MM.1S (cell line): ENCODE measurements at regions not wholly inside any gene's neighbourhood (a gene's known extent, or its start where the extent isn't known, plus 50 kb on each side); places are given as distances from the start of the nearest gene placed in this dataset.
"Not testable (repeated sequence)": the region's sequence is repeated elsewhere in the genome, so short reads cannot be mapped to it uniquely, and the experiment has no call there.

Experiments used
- DNase-seq: peaks from one replicate; pipeline ENCODE4 v3.0.0-alpha.2; 2015
- H2AFZ ChIP-seq: fragments of 300-600 bp; sonication (generic); 2 replicates; pipeline ENCODE4 v1.6.0; 2016; ENCODE audit warnings: antibody characterized with exemption, low read length
- H3F3A ChIP-seq: fragments of 300-600 bp; sonication (generic); 2 replicates; pipeline ENCODE4 v1.6.1; 2016; ENCODE audit warnings: mild to moderate bottlenecking, antibody characterized with exemption, low read length, moderate library complexity, mixed read lengths; ENCODE audit not compliant: insufficient read depth
- H3K27ac ChIP-seq: fragments of 300-600 bp; sonication (generic); 2 replicates; pipeline ENCODE4 v1.5.1; 2016; ENCODE audit warnings: mild to moderate bottlenecking, low read length
- H3K27me3 ChIP-seq: fragments of 300-600 bp; sonication (generic); replicated peaks from 2 replicates; pipeline ENCODE4 v1.6.0; 2016; ENCODE audit warnings: low read length; ENCODE audit not compliant: insufficient read depth
- H3K36me3 ChIP-seq: fragments of 300-600 bp; sonication (generic); replicated peaks from 2 replicates; pipeline ENCODE4 v1.6.1; 2016; ENCODE audit warnings: mild to moderate bottlenecking, low read length, mixed read lengths; ENCODE audit not compliant: insufficient read depth
- H3K4me1 ChIP-seq: fragments of 300-600 bp; sonication (generic); 2 replicates; pipeline ENCODE4 v1.6.1; 2016; ENCODE audit warnings: low read length, mixed read lengths
- H3K4me2 ChIP-seq: fragments of 300-600 bp; sonication (generic); 2 replicates; pipeline ENCODE4 v1.6.0; 2016; ENCODE audit warnings: low read depth, low read length
- H3K4me3 ChIP-seq: fragments of 300-600 bp; sonication (generic); 2 replicates; pipeline ENCODE4 v1.5.1; 2016; ENCODE audit warnings: low read length, mixed read lengths
- H3K79me2 ChIP-seq: fragments of 300-600 bp; sonication (generic); 2 replicates; pipeline ENCODE4 v1.6.1; 2016; ENCODE audit warnings: mixed run types, low read length, mixed read lengths
- H3K9ac ChIP-seq: fragments of 300-600 bp; sonication (generic); 2 replicates; pipeline ENCODE4 v1.6.1; 2016; ENCODE audit warnings: low read length, mixed read lengths
- H3K9me2 ChIP-seq: fragments of 300-600 bp; sonication (generic); replicated peaks from 2 replicates; pipeline ENCODE4 v1.6.1; 2016; ENCODE audit warnings: mild to moderate bottlenecking, low read length, mixed read lengths; ENCODE audit not compliant: insufficient read depth
- H3K9me3 ChIP-seq: fragments of 300-600 bp; sonication (generic); replicated peaks from 2 replicates; pipeline ENCODE4 v1.6.1; 2016; ENCODE audit warnings: mild to moderate bottlenecking, low read length, mixed read lengths; ENCODE audit not compliant: insufficient read depth
- H4K20me1 ChIP-seq: fragments of 300-600 bp; sonication (generic); 2 replicates; pipeline ENCODE4 v1.6.1; 2016; ENCODE audit warnings: mild to moderate bottlenecking, low read length, moderate library complexity, mixed read lengths; ENCODE audit not compliant: insufficient read depth
- CTCF ChIP-seq: fragments of 300-600 bp; sonication (generic); IDR thresholded peaks from 2 replicates; pipeline ENCODE4 v1.5.1; 2016; ENCODE audit warnings: antibody characterized with exemption, low read length, mixed read lengths
- EZH2 ChIP-seq: fragments of 300-600 bp; sonication (generic); optimal IDR thresholded peaks from 2 replicates; pipeline ENCODE3; 2017; ENCODE audit warnings: low read depth, mild to moderate bottlenecking, antibody characterized with exemption, low read length, mixed read lengths
- EZH2phosphoT487 ChIP-seq: fragments of 300-600 bp; sonication (generic); IDR thresholded peaks from 2 replicates; pipeline ENCODE4 v1.6.1; 2018; ENCODE audit warnings: antibody characterized with exemption, low read length

GRCh38 chr1:96211202-96211601, 510.4 kb upstream of the PTBP2 start:
- no peak for TF ChIP-seq EZH2
- H3K9me2 ChIP-seq, result no peaks in the 10 kb centered on the region
- no peak overlapping the region for H3K27ac ChIP-seq
- no peaks in the 10 kb centered on the region for H3K9me3 ChIP-seq
- no peak for DNase-seq
- H3F3A ChIP-seq, result no peaks in the 10 kb centered on the region
- no peak overlapping the region for H3K4me3 ChIP-seq
- no peaks in the 10 kb centered on the region for H3K36me3 ChIP-seq
- H4K20me1 ChIP-seq, result no peaks in the 10 kb centered on the region
- no peaks in the 10 kb centered on the region for H3K79me2 ChIP-seq
- no peaks in the 10 kb centered on the region for H3K4me1 ChIP-seq
- no peak overlapping the region for H2AFZ ChIP-seq
- H3K27me3 ChIP-seq, result no peaks in the 10 kb centered on the region
- H3K4me2 ChIP-seq, result no peak overlapping the region
- H3K9ac ChIP-seq, result no peak overlapping the region

GRCh38 chr1:96214982-96215381, 506.6 kb upstream of the PTBP2 start:
- Histone ChIP-seq H3K36me3 (no peaks in the 10 kb centered on the region), H4K20me1 (no peaks in the 10 kb centered on the region), H3F3A (no peaks in the 10 kb centered on the region), H3K4me2 (no peak overlapping the region), H3K9me2 (no peaks in the 10 kb centered on the region), H2AFZ (no peak overlapping the region), H3K9ac (no peak overlapping the region), H3K9me3 (no peaks in the 10 kb centered on the region), H3K79me2 (no peaks in the 10 kb centered on the region), H3K27me3 (no peaks in the 10 kb centered on the region), H3K4me1 (no peaks in the 10 kb centered on the region), H3K27ac (no peak overlapping the region), H3K4me3 (no peak overlapping the region)
- TF ChIP-seq EZH2, result no peak
- TF ChIP-seq CTCF, result no peak
- TF ChIP-seq EZH2phosphoT487, result no peak
- no peak for DNase-seq

- no peaks in the 10 kb centered on the region for H3F3A ChIP-seq
- no peaks in the 10 kb centered on the region for H3K4me1 ChIP-seq
- H3K9me3 ChIP-seq, result no peaks in the 10 kb centered on the region
- DNase-seq, result no peak
- no peaks in the 10 kb centered on the region for H3K27me3 ChIP-seq
- no peaks in the 10 kb centered on the region for H3K79me2 ChIP-seq
- no peak overlapping the region for H3K4me3 ChIP-seq
- no peak overlapping the region for H3K27ac ChIP-seq
- H3K9me2 ChIP-seq, result no peaks in the 10 kb centered on the region
- no peak overlapping the region for H3K9ac ChIP-seq
- no peaks in the 10 kb centered on the region for H4K20me1 ChIP-seq
- TF ChIP-seq EZH2 (no peak), EZH2phosphoT487 (no peak), CTCF (no peak)
- H3K4me2 ChIP-seq, result no peak overlapping the region
- no peak overlapping the region for H2AFZ ChIP-seq
- no peaks in the 10 kb centered on the region for H3K36me3 ChIP-seq
Observed at GRCh38 chr1:96220651-96221050, 500.9 kb upstream of the PTBP2 start.

- Histone ChIP-seq H3K9me2 (no peaks in the 10 kb centered on the region), H3K4me1 (no peaks in the 10 kb centered on the region), H2AFZ (no peak overlapping the region), H3K4me3 (no peak overlapping the region), H3K27me3 (no peaks in the 10 kb centered on the region), H3K9me3 (no peaks in the 10 kb centered on the region), H3K4me2 (no peak overlapping the region), H3K27ac (no peak overlapping the region), H3K79me2 (no peaks in the 10 kb centered on the region), H3K9ac (no peak overlapping the region), H4K20me1 (no peaks in the 10 kb centered on the region), H3F3A (no peaks in the 10 kb centered on the region), H3K36me3 (no peaks in the 10 kb centered on the region)
- TF ChIP-seq EZH2 (no peak), CTCF (no peak), EZH2phosphoT487 (no peak)
- DNase-seq, result no peak
Observed at GRCh38 chr1:96222701-96223100, 498.9 kb upstream of the PTBP2 start.

- H3K79me2 ChIP-seq, H2AFZ ChIP-seq, H3K27ac ChIP-seq, H3K9ac ChIP-seq, H3K36me3 ChIP-seq, H4K20me1 ChIP-seq, H3K9me3 ChIP-seq, H3K9me2 ChIP-seq, DNase-seq, H3K4me2 ChIP-seq, H3K27me3 ChIP-seq, H3K4me1 ChIP-seq, H3F3A ChIP-seq, H3K4me3 ChIP-seq: not testable (repeated sequence)
Observed at GRCh38 chr1:96224229-96224628, 497.4 kb upstream of the PTBP2 start.
